KMS-11 (cell line): ENCODE measurements at regions not wholly inside any gene's neighbourhood (a gene's known extent, or its start where the extent isn't known, plus 50 kb on each side); places are given as distances from the start of the nearest gene placed in this dataset.

Experiments
- H2AFZ ChIP-seq: fragments of 200-600 bp; sonication (generic); 2 replicates; pipeline ENCODE4 v1.6.1; 2016; ENCODE audit warnings: antibody characterized with exemption, mixed run types, low read depth
- H3K27ac ChIP-seq: fragments of 200-600 bp; sonication (generic); 2 replicates; pipeline ENCODE4 v1.6.1; 2016; ENCODE audit warnings: mild to moderate bottlenecking, mixed run types
- H3K27me3 ChIP-seq: fragments of 200-600 bp; sonication (generic); 2 replicates; pipeline ENCODE4 v1.6.1; 2017; ENCODE audit warnings: mild to moderate bottlenecking, low read depth, mixed run types, moderate library complexity; ENCODE audit not compliant: insufficient read depth
- H3K36me3 ChIP-seq: fragments of 200-600 bp; sonication (generic); 2 replicates; pipeline ENCODE4 v1.6.1; 2017; ENCODE audit warnings: mild to moderate bottlenecking, mixed run types; ENCODE audit not compliant: insufficient read depth
- H3K4me1 ChIP-seq: fragments of 200-600 bp; sonication (generic); 2 replicates; pipeline ENCODE4 v1.6.1; 2016; ENCODE audit warnings: mild to moderate bottlenecking, low read depth, mixed run types; ENCODE audit not compliant: poor library complexity, severe bottlenecking
- H3K4me2 ChIP-seq: fragments of 200-600 bp; sonication (generic); 2 replicates; pipeline ENCODE4 v1.7.0; 2016; ENCODE audit warnings: mild to moderate bottlenecking, mixed run types
- H3K4me3 ChIP-seq: fragments of 200-600 bp; sonication (generic); IDR thresholded peaks from 2 replicates; pipeline ENCODE4 v1.6.1; 2017; ENCODE audit warnings: low read depth, low read length, mixed read lengths; ENCODE audit not compliant: insufficient read depth
- H3K79me2 ChIP-seq: fragments of 200-600 bp; sonication (generic); 2 replicates; pipeline ENCODE4 v1.6.1; 2016; ENCODE audit warnings: low read depth, mixed run types; ENCODE audit not compliant: insufficient read depth
- H3K9ac ChIP-seq: fragments of 200-600 bp; sonication (generic); 2 replicates; pipeline ENCODE4 v1.6.1; 2016; ENCODE audit warnings: mild to moderate bottlenecking, mixed run types
- H4K20me1 ChIP-seq: fragments of 200-600 bp; sonication (generic); 2 replicates; pipeline ENCODE4 v1.6.1; 2016; ENCODE audit warnings: mild to moderate bottlenecking, mixed run types; ENCODE audit not compliant: insufficient read depth
- TF ChIP-seq, protein P1 (sequence below): fragments of 200-600 bp; sonication (generic); conservative IDR thresholded peaks from 2 replicates; pipeline ENCODE4 v1.6.1; 2017; ENCODE audit warnings: low read depth, mild to moderate bottlenecking, antibody characterized with exemption, low read length, moderate library complexity, mixed read lengths

DNA sequence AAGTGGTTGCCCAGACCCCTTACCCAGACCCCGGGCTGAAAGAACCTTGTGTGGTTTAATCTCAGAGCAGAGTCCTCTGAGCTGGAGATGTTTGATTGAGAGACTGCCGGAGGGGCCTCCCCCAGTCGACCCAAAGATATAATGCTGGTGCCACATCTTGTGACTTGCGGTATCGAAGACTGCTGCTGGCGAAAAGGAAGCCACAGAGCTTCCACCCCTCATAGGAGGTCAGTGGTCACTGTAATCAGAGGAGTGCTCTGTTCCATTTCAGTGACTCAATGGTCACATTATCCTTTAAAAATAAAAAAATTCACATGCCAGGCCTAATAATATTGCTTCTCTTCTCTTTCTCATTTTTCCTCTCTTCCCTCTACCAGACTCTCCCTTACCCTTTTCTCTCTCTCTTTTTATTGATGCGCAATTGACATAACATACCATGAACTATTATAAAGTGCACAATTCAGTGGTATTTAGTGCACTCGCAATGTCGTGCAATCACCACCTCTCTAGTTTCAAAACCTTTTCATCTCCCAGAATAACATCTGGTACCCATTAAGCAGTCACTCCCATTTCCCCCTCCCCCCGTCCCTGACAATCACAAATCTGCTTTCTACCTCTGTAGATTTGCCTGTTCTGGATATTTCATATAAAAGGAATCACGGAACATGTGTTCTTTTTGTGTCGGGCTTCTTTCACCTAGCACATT is 52.6 kb upstream of the LYST start:
- TF ChIP-seq, protein P1, sequence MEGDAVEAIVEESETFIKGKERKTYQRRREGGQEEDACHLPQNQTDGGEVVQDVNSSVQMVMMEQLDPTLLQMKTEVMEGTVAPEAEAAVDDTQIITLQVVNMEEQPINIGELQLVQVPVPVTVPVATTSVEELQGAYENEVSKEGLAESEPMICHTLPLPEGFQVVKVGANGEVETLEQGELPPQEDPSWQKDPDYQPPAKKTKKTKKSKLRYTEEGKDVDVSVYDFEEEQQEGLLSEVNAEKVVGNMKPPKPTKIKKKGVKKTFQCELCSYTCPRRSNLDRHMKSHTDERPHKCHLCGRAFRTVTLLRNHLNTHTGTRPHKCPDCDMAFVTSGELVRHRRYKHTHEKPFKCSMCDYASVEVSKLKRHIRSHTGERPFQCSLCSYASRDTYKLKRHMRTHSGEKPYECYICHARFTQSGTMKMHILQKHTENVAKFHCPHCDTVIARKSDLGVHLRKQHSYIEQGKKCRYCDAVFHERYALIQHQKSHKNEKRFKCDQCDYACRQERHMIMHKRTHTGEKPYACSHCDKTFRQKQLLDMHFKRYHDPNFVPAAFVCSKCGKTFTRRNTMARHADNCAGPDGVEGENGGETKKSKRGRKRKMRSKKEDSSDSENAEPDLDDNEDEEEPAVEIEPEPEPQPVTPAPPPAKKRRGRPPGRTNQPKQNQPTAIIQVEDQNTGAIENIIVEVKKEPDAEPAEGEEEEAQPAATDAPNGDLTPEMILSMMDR: no peak
- Histone ChIP-seq H2AFZ (peak overlapping the region; percentile 29), H3K27ac (peak overlapping the region; percentile 77), H3K36me3 (no peaks in the 10 kb centered on the region), H3K4me1 (peaks cover 76% of the 10 kb centered on the region), H3K4me3 (peak overlapping the region; percentile 49), H3K4me2 (peak overlapping the region; percentile 80), H3K79me2 (no peaks in the 10 kb centered on the region), H4K20me1 (no peaks in the 10 kb centered on the region), H3K9ac (peak overlapping the region; percentile 37; the same call in 1 of the 2 replicates), H3K27me3 (no peaks in the 10 kb centered on the region)

DNA sequence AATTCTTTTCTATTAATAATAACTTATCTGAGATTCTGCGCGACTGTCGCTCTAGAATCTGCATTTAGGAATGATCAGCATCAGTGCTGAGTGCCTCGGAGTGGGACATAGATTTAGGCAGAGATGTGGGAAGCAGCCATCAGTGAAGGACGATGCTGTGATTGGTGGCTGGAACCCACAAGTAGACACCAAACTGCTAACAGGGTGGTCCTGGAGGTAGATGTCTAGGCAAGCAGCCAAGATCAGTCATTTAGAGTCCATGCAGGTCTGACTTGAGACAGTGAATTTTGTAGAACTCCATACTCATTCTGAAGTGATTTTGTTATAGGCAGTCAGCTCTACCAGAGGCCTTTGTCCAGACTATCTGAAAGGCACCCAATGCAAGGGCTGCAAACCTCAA is 51.8 kb upstream of the LYST start:
- H3K4me1 ChIP-seq: peaks cover 68% of the 10 kb centered on the region
- peak overlapping the region; percentile 77 for H3K27ac ChIP-seq

DNA sequence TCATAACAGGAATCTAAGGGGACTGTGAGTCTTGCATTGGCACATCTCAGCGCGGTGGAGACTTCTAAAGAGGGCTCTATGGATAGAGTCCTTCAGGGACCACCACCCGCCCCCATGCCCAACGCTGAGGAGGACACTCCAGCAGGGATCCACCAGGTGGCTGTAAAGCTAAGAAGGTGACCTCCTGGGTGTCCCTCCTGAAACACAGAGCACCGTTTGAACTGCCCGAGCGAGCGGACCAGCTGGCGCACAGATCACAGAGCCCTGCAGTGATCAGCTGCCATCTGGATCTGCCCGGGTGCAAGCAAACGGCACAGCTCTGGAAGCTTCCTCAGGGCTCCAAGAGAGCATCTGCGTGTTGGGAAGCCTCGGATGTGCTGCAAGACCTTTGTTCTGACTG is 51.3 kb upstream of the LYST start:
- Histone ChIP-seq H3K4me1 (peaks cover 63% of the 10 kb centered on the region), H3K4me3 (no peak overlapping the region), H4K20me1 (no peaks in the 10 kb centered on the region), H3K27ac (peak overlapping the region; percentile 77), H2AFZ (peak overlapping the region; percentile 29; the same call in 1 of the 2 replicates), H3K79me2 (no peaks in the 10 kb centered on the region), H3K36me3 (no peaks in the 10 kb centered on the region), H3K9ac (no peak overlapping the region), H3K27me3 (no peaks in the 10 kb centered on the region), H3K4me2 (peak overlapping the region; percentile 80)
- TF ChIP-seq, protein P1: no peak

More for the DNA sequence above, 51.8 kb upstream of the LYST start:
- Histone ChIP-seq H3K27me3 (no peaks in the 10 kb centered on the region), H3K4me2 (peak overlapping the region; percentile 80), H3K36me3 (no peaks in the 10 kb centered on the region), H2AFZ (peak overlapping the region; percentile 29; the same call in 1 of the 2 replicates), H3K4me3 (no peak overlapping the region), H4K20me1 (no peaks in the 10 kb centered on the region), H3K9ac (peak overlapping the region; percentile 37; the same call in 1 of the 2 replicates), H3K79me2 (no peaks in the 10 kb centered on the region)
- TF ChIP-seq, protein P1: no peak

DNA sequence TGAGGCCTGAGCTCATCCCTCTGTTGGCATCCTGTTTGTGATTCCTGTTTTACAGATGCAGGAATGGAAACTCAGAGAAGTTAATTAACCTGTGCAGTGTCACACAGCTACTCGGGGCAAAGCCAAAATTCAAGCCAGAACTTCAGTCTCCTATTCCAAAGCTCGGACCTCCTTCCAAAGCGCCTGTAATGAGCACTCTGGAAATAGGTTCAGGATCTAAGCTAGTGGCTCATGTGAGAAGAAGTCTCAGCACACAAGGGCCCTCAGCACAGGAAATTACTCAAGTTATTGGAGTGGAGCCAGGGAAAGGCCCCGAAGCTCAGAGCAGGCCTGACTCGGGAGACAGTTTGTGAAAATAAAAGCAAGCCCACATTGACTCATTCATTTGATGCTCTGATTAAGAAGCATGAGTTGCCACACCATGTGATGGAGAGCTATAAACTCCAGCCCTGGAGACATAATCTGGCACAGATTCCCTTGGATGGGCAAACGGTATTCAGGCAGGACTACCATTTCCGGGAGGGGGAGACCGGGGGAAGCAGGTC is 50.6 kb upstream of the LYST start:
- H3K4me2 ChIP-seq: peak overlapping the region; percentile 80
- H3K9ac ChIP-seq: no peak overlapping the region
- peak overlapping the region; percentile 48 for H2AFZ ChIP-seq

More for the DNA sequence above, 50.6 kb upstream of the LYST start:
- H3K79me2 ChIP-seq: no peaks in the 10 kb centered on the region
- H3K4me3 ChIP-seq: no peak overlapping the region
- no peaks in the 10 kb centered on the region for H3K36me3 ChIP-seq
- TF ChIP-seq, protein P1: no peak
- H3K4me1 ChIP-seq: peaks cover 56% of the 10 kb centered on the region
- no peaks in the 10 kb centered on the region for H4K20me1 ChIP-seq
- peak overlapping the region; percentile 77 for H3K27ac ChIP-seq
- no peaks in the 10 kb centered on the region for H3K27me3 ChIP-seq
